ENCODE measurements at regions not wholly inside any gene's neighbourhood (a gene's known extent, or its start where the extent isn't known, plus 50 kb on each side); places are given as distances from the start of the nearest gene placed in this dataset.

GRCh38 chr2:39851251-39851650 is 72.2 kb upstream of the THUMPD2 start:
- no peaks in the 10 kb centered on the region for H3K36me3 ChIP-seq
- H3K4me1 ChIP-seq: peaks cover 0 to 21% (median 10%) of the 10 kb centered on the region in 4 donors
- WGBS, 5 donors: 54 to 70% (median 58%) methylated on average over 8 of the region's 8 CpGs
- no peak for DNase-seq
- intact Hi-C loops (cut with DNase I; ENCODE audit: low total_unique reads): no loop called here
- TF ChIP-seq POLR2A (IDR thresholded peaks at IDR 0.05) (no peak), CTCF (IDR thresholded peaks at IDR 0.05) (no peak), EP300 (IDR thresholded peaks at IDR 0.05) (no peak), POLR2AphosphoS5 (IDR thresholded peaks at IDR 0.05) (no peak)
- H3K27ac ChIP-seq: no peak overlapping the region
- H3K27me3 ChIP-seq: no peaks in the 10 kb centered on the region
- no peak overlapping the region for H3K4me3 ChIP-seq
- H3K9me3 ChIP-seq: no peaks in the 10 kb centered on the region

- no peaks in the 10 kb centered on the region for H3K9me3 ChIP-seq
- WGBS, 5 donors: 35 to 63% (median 54%) methylated on average over 4 of the region's 4 CpGs
- no peak overlapping the region for H3K4me3 ChIP-seq
- H3K27ac ChIP-seq: no peak overlapping the region
- no peaks in the 10 kb centered on the region for H3K36me3 ChIP-seq
- TF ChIP-seq POLR2A (IDR thresholded peaks at IDR 0.05): no peak
- no peak for TF ChIP-seq CTCF (IDR thresholded peaks at IDR 0.05)
- peak in 2 of 3 donors; percentile 64 to 69 for TF ChIP-seq POLR2AphosphoS5 (IDR thresholded peaks at IDR 0.05)
- TF ChIP-seq EP300 (IDR thresholded peaks at IDR 0.05): no peak
- peak in 1 of 2 donors; percentile 67 for DNase-seq
- intact Hi-C loops (cut with DNase I; ENCODE audit: low total_unique reads): no loop called here
- H3K4me1 ChIP-seq: peaks cover 0 to 21% (median 10%) of the 10 kb centered on the region in 4 donors
- no peaks in the 10 kb centered on the region for H3K27me3 ChIP-seq
Observed at GRCh38 chr2:39849982-39850526, 71.0 kb upstream of the THUMPD2 start.

GRCh38 chr2:39849064-39849463 is 70.0 kb upstream of the THUMPD2 start:
- intact Hi-C loops (cut with DNase I; ENCODE audit: low total_unique reads): no loop called here
- WGBS, 5 donors: 70 to 85% (median 78%) methylated on average over 1 of the region's 1 CpG
- no peak for DNase-seq

DNA sequence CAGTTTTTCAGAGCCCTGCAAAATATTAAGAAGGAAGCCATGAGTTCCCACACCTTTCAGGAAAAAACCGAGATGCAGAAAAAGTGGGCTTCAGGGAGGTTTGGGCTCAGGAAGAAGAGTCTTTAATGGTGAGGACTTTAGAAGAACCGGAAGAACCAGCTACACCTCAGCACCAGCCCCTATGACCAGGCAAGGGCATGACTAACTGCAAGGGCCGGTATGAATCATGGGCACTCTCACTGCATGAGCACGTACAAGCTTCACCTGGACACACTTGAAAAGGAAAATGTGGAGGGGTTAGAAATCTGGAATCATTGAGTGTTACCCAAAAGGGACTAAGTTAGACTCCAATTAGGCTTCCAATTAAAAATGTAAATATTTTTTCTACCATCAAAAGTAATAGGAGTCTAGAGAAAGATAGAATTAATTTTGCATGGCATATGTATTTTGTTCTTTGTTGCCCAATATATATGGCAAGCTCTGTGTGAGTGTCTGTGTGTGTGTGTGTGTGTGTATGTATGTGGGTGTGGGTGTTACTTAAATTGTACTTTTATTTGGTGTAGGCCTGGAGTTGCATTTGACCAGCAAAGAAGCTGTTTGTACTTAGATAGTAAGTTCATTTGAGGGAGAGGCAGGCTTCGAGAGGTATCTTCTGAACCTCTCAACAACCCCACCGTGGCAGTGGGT is 66.5 kb upstream of the THUMPD2 start:
- H3K4me1 ChIP-seq: peaks cover 0 to 9% (median 4%) of the 10 kb centered on the region in 4 donors
- peaks cover 0 to 6% (median 3%) of the 10 kb centered on the region in 4 donors for H3K9me3 ChIP-seq
- no peaks in the 10 kb centered on the region for H3K36me3 ChIP-seq
- DNase-seq: peak in 1 of 2 donors; percentile 27
- WGBS, 5 donors: 69 to 76% (median 74%) methylated on average over 6 of the region's 6 CpGs
- H3K27me3 ChIP-seq: no peaks in the 10 kb centered on the region
- intact Hi-C loops (cut with DNase I; ENCODE audit: low total_unique reads): no loop called here
- H3K4me3 ChIP-seq: no peak overlapping the region
- TF ChIP-seq POLR2AphosphoS5 (IDR thresholded peaks at IDR 0.05) (no peak), CTCF (IDR thresholded peaks at IDR 0.05) (no peak), EP300 (IDR thresholded peaks at IDR 0.05) (no peak), POLR2A (IDR thresholded peaks at IDR 0.05) (no peak)
- no peak overlapping the region for H3K27ac ChIP-seq

More at GRCh38 chr2:39849064-39849463, 70.0 kb upstream of the THUMPD2 start:
- no peak overlapping the region for H3K27ac ChIP-seq
- no peak for TF ChIP-seq EP300 (IDR thresholded peaks at IDR 0.05)
- TF ChIP-seq POLR2AphosphoS5 (IDR thresholded peaks at IDR 0.05): no peak
- TF ChIP-seq CTCF (IDR thresholded peaks at IDR 0.05): no peak
- no peak for TF ChIP-seq POLR2A (IDR thresholded peaks at IDR 0.05)
- H3K27me3 ChIP-seq: no peaks in the 10 kb centered on the region
- H3K4me1 ChIP-seq: peaks cover 0 to 21% (median 10%) of the 10 kb centered on the region in 4 donors
- H3K4me3 ChIP-seq: no peak overlapping the region
- H3K9me3 ChIP-seq: peaks cover 0 to 6% (median 3%) of the 10 kb centered on the region in 4 donors
- no peaks in the 10 kb centered on the region for H3K36me3 ChIP-seq

Data from stomach (tissue), 8 donors.